Fibroblast of skin of abdomen (primary cell): ENCODE measurements at regions not wholly inside any gene's neighbourhood (a gene's known extent, or its start where the extent isn't known, plus 50 kb on each side); places are given as distances from the start of the nearest gene placed in this dataset.
A peak's percentile ranks its signal among the peaks of the same experiment; 100 is the strongest.
"Not testable (repeated sequence)": the region's sequence is repeated elsewhere in the genome, so short reads cannot be mapped to it uniquely, and the experiment has no call there.

Experiments used
- DNase-seq: peaks from one replicate; pipeline ENCODE4 v3.0.0-alpha.2; 2013

DNA sequence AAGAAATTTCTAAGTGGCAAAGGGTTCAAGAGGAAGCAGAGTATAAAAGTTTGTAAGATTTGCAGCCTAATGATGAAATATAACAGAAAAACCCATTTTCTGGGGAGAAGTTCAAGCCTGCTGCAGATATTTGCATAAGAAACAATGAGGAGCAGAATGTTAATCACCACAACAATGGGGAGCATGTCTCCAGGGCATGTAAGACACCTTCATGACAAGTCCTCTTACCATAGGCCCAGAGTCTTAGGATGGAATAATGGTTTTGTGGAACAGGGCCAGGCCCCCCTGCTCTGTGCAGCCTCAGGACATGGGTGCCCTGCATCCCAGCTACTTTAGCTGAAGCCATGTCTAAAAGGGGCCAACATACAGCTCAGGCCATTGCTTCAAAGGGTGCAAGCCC lies 809.0 kb upstream of the SLITRK5 start:
- no peak for DNase-seq

DNA sequence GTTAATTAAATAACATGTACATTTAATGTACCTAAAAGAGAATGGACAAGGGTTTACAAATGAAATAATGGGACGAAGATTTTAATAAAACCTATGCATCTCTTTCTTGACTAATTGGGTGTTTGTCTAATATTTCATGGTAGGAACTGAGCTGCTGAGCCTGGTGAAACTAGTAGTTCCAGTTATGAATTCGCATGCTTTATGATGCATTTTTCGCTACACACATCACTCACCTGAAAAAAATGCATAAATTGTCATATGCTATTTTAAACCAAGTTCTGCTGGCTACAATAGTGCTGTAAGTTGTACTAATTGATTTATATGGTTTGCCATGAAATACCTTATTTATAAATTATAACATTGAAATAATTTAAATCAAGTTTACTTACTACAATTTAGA lies 806.8 kb upstream of the SLITRK5 start:
- no peak for DNase-seq

DNA sequence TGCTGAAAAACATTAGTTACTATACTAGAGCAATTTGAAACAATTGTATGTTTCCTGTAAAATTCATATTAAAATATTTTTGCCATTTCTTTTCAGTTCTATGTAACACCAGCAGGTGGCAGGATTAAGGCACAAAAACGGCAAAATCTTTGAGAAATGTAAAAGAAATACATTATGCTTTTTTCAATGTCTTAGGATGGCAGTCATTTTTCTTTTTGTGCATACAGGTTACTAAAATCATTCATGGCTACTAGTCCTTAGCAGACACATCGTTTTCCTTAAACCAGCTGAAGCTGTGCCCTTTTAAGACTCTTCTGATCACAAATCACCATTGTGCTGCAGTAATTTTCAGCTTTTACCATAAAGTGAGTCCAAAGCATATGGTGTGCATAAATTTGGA lies 800.7 kb upstream of the SLITRK5 start:
- no peak for DNase-seq

DNA sequence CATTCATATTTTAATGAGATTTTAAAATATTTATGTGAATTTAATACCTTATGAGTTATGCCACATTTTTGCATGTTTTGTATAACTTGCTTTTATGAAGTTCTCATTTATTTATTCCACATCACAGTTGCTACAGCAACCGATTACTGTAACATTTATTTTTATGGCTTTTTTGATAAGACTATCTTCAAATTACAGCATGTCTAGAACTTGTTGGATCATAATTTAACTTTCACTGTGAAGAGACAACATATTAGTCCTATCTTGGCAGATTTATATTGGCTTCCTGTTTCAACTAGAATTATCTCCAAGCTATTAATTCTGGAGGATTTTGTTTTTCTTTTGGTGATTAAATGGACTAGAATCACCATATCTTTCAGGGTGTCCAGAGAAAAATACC lies 793.7 kb upstream of the SLITRK5 start:
- no peak for DNase-seq

DNA sequence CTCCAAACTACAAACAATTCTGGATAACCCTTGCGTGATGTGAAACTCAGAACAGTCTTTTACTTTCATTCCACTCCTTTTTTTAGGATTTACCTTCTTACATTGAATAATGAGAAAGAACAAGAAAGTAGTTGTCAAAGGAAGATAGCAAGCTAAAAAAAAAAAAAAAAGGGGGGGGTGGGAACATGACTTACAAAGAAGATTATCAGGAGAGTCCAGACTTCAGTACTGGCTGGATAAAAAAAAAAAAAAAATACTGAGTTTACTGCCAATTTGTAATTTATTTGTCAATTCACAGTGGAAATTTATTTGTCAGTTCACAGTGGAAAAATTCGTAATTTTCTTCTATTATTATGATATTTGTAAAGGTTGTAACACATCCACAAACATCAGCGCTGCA lies 792.4 kb upstream of the SLITRK5 start:
- no peak for DNase-seq

DNA sequence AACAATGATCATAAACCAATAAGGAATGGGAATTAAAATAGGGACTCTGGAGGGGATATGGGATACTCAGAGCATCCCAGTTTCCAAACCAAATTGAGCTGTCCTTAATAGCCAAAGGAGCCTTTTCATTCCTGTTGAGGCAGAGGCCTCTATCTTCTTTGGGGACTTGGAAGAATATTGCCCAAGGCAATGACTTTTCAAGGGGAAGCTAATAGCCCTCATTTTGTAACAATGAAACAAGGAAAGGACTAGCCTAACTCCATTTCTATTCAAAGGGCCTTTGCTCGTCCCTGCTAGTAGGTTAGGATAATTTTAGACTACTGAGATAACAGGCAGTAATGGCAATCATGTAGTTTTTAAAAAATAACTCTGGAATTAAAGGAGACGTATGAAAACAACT lies 789.8 kb upstream of the SLITRK5 start:
- DNase-seq = no peak

DNA sequence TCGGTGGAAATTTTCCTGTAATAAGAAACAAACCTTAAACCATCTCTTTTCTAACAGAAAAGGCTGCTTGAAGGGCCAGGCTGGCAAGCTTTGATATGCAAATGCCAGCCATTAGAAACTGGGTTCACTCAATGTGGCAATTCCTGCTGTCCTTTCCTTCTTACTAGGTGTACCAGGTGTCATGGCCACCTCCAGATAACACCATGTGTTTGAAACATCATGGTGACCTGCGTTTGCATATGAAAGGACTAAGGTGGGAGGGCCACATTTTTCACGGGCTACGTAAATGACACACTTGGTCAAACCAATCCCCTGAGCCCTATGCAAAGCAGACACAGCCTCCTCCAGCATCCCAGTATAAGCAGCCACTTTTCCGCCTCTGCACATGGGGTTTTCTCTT lies 789.1 kb upstream of the SLITRK5 start:
- DNase-seq = no peak

DNA sequence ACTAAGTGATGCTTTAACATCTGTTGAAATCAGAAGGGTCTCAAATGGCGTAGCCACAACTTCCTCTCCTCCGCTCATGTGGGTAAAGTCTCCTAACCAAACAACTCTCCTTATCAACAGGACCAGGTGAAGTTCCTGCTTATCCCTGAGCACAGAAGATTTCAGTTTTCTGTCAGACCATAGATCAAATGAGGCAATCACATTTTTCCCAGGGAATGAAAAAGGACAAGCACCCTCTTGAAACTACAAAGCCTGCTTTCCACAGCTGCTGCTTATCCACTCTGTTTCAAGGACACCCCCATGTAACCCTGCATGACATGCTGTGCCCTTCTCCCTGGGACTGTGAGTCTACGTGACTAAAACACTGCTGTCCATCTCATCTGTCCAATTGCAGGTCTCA lies 788.3 kb upstream of the SLITRK5 start:
- no peak for DNase-seq

DNA sequence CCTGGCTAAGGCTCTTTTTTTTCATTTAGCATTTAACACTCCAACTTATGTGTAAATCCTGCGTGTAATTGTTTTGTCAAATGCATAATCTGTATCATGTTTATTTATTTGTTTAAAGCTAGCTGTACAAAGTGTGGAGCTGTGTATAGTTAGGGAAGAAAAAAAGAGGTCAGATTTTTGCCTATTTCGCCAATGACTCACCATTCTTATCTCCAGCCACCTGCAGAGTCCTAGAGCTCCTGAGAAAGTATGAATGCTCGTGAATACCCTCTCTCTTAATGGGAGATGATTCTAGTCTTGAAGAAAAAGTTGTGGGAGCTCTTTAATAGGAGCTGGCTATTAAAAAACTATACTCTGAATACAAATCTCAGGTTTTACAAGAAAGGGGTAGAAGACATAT lies 778.8 kb upstream of the SLITRK5 start:
- no peak for DNase-seq

DNA sequence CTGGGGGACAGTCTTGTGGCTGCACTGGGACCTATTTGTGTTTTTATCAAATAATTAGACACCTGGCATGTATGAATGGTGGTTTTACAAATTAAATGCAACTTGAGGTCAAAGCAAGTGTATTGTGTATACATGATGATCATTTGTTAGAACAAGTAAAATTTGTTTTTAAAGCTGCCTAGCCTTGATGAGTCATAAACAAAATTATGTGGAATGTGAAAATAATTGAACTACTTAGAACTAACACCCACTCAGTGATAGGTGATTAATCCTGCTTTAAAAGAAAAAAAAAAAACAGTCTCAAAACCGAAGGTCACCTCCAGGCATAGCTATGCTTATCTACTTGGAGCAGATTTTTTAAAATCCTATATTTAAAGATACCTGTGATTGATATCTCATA lies 770.3 kb upstream of the SLITRK5 start:
- no peak for DNase-seq

DNA sequence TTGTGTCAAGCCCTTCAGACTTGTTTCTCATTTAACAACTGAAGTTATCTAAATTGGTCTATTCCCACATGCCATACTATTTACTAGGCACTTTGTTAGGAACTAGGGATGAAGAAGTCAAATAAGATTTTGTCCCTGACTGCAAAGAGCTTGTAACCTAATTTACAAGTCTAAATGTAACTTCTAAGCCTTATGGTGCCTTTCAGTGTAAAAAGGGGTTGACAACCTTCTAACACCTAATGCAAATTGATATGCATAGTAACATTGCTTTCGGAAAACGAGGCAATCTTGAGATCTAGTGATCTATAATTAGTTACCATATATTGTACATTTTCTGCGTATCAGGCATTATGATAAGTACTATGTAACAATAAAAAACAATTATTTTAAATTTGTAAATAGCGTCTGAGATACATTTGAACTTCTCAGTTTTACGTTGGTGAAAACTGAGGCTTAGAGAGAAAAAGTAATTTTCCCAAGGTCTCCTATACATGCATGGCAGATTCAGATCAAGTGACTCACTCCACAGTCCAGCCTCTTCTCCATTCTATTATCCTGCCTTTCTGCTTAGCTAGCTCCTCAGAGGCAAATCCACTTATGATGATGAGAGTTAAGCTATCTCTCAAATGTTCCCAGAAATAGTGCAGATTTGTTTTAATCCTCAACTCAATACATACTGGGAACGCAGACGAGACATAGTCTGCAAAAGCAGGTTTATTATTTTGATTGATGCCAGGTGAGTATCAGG lies 764.9 kb upstream of the SLITRK5 start:
- DNase-seq = peak; percentile 4

DNA sequence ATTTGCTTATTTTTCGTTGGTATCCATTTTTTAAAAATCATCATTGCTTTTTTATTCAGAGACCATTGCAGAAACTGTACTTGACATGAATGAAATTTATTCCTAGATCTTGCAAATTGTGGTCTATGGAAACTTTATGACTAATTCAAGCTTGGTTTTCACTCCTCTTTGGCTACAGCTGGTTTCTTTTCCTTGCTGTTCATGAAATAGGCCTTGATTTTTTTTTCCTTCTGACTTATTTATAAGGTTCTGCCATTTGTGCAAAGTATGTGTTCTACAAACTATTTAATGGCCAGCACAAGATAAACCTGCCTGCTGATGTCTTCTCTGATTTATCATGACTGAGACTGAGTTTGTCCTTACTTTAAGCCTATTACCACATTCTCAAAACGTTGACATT lies 764.0 kb upstream of the SLITRK5 start:
- DNase-seq = peak; percentile 2

DNA sequence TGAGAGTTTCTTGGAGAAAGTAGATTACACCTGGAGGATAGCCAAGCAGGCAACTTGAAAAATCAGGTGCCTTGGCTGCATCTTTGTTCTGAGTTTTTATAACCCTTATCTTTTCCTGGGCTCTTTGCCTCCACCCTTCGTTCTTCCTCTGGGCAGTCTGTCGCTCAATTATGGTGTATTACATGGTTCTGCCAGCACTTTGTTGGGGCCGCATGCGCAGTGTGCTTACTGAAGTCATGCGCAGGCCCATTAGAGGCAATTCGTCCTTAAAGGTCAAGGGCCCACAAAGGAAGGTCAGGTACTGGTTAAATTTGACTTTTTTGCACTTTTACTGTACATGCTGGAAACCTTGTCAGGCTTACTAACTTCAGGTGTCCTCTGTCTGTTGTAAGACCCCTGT lies 761.9 kb upstream of the SLITRK5 start:
- DNase-seq = no peak

DNA sequence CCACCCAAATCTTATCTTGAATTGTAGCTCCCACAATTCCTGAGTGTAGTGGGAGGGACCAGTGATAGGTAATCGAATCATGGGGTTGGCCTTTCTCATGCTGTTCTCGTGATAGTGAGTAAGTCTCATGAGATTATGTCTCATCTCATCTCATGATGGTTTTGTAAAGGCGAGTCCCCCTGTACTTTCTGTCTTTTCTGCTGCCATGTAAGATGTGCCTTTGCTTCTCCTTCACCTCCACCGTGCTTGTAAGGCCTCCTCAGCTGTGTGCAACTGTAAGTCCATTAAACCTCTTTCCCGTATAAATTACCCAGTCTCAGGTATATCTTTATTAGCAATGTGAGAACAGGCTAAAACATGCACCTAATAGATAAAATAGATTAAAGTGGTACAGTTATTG lies 756.4 kb upstream of the SLITRK5 start:
- DNase-seq = no peak

DNA sequence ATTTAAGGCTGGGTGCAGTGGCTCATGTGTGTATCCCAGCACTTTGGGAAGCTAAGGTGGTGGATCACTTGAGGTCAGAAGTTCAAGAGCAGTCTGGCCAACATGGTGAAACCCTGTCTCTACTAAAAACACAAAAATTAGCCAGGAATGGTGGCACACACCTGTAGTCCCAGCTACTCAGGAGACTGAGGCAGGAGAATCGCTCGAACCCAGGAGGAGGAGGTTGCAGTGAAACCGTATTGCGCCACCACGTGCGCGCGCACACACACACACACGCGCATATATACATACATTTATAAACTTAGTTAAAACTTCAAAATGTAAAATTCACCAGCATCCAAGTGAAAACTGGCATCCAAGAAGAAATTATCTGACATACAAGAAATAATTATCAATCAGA lies 753.7 kb upstream of the SLITRK5 start:
- DNase-seq = not testable (repeated sequence)

DNA sequence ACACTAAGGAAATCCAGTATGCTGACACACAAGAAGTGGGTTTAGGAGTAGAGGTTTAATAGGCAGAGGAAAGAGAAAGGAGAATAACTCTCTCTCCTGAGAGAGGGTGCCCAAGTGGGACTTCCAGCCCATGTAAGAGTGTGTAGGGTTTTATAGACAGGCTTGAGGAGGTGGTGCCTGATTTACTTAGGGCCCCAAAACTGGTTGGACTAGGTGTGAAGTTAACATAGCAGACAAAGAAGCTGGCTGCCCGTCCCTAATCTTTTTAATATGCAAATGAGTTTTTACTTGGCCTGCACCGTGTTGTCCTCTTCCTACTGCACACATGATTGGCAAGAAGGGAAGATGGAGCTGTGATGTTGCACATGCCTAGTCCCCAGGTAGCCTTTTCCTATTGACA lies 752.5 kb upstream of the SLITRK5 start:
- no peak for DNase-seq

DNA sequence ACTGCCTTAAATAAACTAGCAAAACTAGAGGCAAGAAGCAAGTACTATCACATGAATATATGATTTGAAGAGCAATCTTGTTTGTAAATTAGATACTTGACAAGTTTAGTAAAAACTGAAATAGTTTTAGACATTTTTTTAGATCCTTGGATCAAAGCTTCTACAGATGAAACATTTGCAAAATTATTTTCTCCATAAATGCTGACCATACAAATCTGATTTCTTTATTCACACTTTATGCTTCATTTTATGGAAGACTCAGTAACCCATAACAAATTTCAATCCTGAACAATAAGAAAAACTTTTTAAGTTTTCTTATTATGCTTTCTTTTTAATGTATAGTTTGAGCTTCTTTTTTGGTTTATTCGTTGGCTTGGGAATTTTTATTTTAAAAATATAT lies 750.2 kb upstream of the SLITRK5 start:
- no peak for DNase-seq

DNA sequence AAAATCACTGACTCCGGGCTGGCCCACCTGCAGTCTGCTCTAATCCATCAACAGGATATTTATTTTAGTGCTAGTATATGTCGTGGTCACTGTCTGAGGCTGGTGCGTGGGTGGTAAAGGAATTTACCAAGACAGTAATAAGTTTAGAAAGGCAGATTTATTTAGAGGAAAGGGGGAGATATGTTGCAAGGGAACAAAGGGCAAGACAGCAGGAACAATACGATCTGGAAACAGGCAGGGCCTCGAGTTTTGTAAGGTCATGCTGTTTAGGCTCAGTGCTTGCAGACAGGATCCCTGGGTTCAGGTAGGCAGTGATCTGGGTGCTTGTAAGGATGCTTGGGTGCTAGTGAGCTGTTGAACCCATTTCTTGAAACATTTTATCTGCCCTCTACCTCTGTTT lies 748.2 kb upstream of the SLITRK5 start:
- no peak for DNase-seq

DNA sequence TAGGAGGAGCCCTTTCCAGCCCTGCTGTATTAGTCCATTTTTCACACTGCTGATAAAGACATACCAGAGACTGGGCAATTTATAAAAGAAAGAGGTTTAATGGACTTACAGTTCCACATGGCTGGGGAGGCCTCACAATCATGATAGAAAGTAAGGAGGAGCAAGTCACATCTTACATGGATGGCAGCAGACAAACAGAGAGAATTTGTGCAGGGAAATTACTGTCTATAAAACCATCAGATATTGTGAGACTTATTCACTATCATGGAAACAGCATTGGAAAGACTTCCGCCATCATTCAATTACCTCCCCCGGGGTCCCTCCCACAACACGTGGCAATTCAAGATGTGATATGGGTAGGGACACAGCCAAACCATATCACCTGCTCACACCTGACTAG lies 744.3 kb upstream of the SLITRK5 start:
- DNase-seq = not testable (repeated sequence)

DNA sequence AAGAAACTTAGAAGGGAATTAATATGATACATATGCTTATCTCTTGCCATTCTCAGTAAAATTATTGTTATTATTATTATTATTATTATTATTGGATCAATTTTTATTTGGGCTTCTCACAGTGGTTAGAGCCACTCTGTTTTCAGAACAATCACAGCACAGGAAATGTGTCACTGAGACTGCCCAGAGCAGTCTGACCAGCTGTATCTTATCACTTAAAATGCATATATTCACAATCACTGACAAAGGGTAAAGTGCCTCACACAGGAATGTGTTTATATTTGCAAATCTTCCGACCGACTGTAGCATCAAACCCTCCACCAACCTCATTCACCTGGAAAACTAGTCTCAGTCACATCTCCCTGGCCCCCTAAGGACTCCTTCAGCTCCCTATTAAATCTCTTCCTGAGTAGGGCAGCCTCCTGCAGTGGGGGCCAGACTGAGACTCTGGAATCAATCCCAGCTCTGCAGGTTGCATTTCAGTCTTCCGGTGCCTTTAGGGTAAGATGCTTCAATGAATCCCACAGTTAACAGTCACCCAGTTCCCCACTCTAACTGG lies 738.3 kb upstream of the SLITRK5 start:
- no peak for DNase-seq

DNA sequence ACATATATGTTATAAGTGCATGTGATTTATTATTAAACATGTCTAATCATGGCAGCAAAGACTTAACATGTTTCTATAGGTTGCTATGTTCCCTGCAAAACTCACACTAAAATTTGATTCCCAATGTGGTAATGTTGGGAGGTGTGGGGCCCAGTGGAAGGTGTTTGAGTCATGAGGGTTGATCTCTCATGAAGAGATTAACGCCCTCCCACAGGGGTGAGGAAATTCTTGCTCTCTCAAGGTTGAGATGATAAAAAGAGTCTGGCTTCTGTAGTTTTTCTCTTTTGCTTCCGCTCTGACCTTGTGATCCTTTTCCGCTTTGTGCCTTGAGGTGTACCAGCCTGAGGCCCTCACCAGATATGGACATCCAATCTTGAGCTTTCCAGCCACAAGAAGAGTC lies 737.5 kb upstream of the SLITRK5 start:
- DNase-seq = no peak

DNA sequence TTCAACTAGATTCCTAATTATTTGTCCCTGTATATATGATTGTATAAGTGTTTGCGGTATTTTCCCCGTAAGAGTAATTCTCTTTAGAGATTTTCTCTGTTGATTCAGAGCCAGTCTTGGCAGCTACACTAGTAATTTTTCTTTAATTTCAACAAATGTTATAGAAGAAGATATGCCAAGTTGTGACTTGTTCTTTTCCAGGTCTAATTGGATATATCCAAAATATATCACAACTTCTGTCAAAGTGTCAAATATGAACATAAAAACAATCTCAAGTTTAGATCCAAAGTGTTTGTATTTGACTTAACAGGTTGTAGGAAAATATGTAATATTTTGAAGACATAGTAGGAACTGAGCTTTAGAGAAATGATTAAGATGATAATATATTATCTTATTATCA lies 733.9 kb upstream of the SLITRK5 start:
- no peak for DNase-seq

DNA sequence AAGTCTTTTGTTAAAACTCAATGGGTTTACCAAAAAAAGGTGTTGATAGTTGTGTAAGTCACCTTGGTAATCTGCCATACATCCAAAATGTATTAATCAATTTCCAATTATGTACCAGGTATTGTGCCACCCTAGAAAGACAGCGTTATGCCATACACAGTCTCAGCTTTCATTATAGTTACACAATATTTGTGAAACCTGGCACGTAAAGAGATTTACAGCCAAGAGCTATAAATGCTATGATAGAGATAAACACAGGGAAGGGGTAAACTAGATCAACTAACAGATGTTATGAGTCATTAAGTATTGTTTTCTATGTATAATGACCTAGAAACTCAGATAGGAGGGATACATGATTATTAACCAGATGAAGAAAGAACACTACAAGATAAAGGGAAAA lies 725.6 kb upstream of the SLITRK5 start:
- DNase-seq = no peak

DNA sequence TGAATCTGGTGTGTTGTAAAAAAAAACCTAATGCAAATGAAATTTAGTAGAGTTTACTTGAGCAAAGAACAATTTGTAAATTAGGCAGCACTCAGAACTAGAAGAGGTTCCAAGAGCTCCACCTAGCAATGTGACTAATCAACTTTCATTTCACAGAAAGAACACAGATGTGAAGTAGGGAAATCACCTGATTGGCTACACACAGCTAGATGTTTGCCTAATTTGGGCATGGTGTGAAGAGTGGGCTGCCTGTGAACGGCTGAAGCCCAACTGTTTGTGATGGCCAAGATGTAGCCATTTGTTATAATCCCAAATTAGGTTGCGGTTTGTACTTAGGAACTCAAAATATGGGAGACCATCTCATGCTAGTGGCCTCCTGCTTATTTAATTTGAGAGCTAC lies 724.4 kb upstream of the SLITRK5 start:
- no peak for DNase-seq

DNA sequence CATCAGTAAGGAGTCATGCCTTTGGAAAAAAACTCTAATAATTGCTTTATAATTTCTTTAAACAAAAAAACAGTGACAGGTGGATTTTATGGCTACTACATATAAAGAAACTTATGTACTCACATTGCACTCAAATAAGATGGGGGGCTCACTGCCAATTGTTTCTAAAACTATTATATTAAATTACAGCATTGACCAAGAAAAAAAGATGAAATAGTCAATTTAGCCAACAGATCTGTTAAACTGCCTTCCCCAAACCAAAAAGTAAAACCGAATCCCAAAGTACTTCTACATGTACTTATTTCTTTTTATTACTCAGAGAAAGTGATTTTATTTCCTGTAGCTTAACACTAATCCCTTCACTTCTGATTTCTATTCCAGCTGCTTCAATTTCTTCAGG lies 716.8 kb upstream of the SLITRK5 start:
- DNase-seq = no peak
